Nephron progenitor cell (in vitro differentiated cells): ENCODE measurements at regions not wholly inside any gene's neighbourhood (a gene's known extent, or its start where the extent isn't known, plus 50 kb on each side); places are given as distances from the start of the nearest gene placed in this dataset.
"Not testable (repeated sequence)": the region's sequence is repeated elsewhere in the genome, so short reads cannot be mapped to it uniquely, and the experiment has no call there.

Experiments
- DNase-seq: peaks from one replicate; pipeline ENCODE4 v3.0.0; 2021
- H3K27ac Mint-ChIP-seq: 2 replicates; pipeline ENCODE4 v1.8.0; 2021; ENCODE audit warnings: mild to moderate bottlenecking, moderate library complexity, mixed read lengths
- H3K27me3 Mint-ChIP-seq: 2 replicates; pipeline ENCODE4 v1.8.0; 2021; ENCODE audit warnings: mild to moderate bottlenecking, low read depth, mixed read lengths; ENCODE audit not compliant: poor library complexity
- H3K36me3 Mint-ChIP-seq: 2 replicates; pipeline ENCODE4 v1.8.0; 2021; ENCODE audit warnings: low read depth, mixed read lengths
- H3K4me1 Mint-ChIP-seq: 2 replicates; pipeline ENCODE4 v1.8.0; 2021; ENCODE audit warnings: mixed read lengths
- H3K4me3 Mint-ChIP-seq: 2 replicates; pipeline ENCODE4 v1.8.0; 2021; ENCODE audit warnings: mild to moderate bottlenecking, moderate library complexity, mixed read lengths
- H3K9me3 Mint-ChIP-seq: 2 replicates; pipeline ENCODE4 v1.8.0; 2021; ENCODE audit warnings: mild to moderate bottlenecking, moderate library complexity, mixed read lengths
- CTCF ChIP-seq: fragments of 200-600 bp; sonication (generic); IDR thresholded peaks from 2 replicates; pipeline ENCODE4 v1.5.0; 2021; ENCODE audit warnings: antibody characterized with exemption

GRCh38 chr6:9295644-9296043 lies 860.3 kb upstream of the SLC35B3 start:
- Mint-ChIP-seq H3K27me3 (peaks cover 3% of the 10 kb centered on the region), H3K4me3 (no peak overlapping the region), H3K4me1 (no peaks in the 10 kb centered on the region), H3K27ac (no peak overlapping the region), H3K9me3 (peaks cover 17% of the 10 kb centered on the region), H3K36me3 (no peaks in the 10 kb centered on the region)
- no peak for TF ChIP-seq CTCF
- no peak for DNase-seq

GRCh38 chr6:9292975-9293374 lies 857.6 kb upstream of the SLC35B3 start:
- no peak for DNase-seq
- TF ChIP-seq CTCF, result no peak
- no peak overlapping the region for H3K27ac Mint-ChIP-seq
- H3K4me3 Mint-ChIP-seq, result no peak overlapping the region
- H3K36me3 Mint-ChIP-seq, result no peaks in the 10 kb centered on the region
- peaks cover 17% of the 10 kb centered on the region for H3K9me3 Mint-ChIP-seq
- peaks cover 3% of the 10 kb centered on the region for H3K27me3 Mint-ChIP-seq
- H3K4me1 Mint-ChIP-seq, result no peaks in the 10 kb centered on the region

- H3K4me1 Mint-ChIP-seq, H3K27me3 Mint-ChIP-seq, H3K4me3 Mint-ChIP-seq, DNase-seq, H3K36me3 Mint-ChIP-seq, H3K27ac Mint-ChIP-seq: not testable (repeated sequence)
- H3K9me3 Mint-ChIP-seq, result peaks cover 17% of the 10 kb centered on the region
Measured at GRCh38 chr6:9290342-9290741, 855.0 kb upstream of the SLC35B3 start.

GRCh38 chr6:9272671-9273070 lies 837.3 kb upstream of the SLC35B3 start:
- TF ChIP-seq CTCF, result no peak
- H3K36me3 Mint-ChIP-seq, result no peaks in the 10 kb centered on the region
- H3K4me3 Mint-ChIP-seq, result no peak overlapping the region
- H3K9me3 Mint-ChIP-seq, result peaks cover 15% of the 10 kb centered on the region
- DNase-seq, result no peak
- H3K27ac Mint-ChIP-seq, result no peak overlapping the region
- H3K4me1 Mint-ChIP-seq, result no peaks in the 10 kb centered on the region
- peaks cover 4% of the 10 kb centered on the region for H3K27me3 Mint-ChIP-seq

GRCh38 chr6:9266741-9267140 lies 831.4 kb upstream of the SLC35B3 start:
- Mint-ChIP-seq H3K27ac (no peak overlapping the region), H3K36me3 (peaks cover 7% of the 10 kb centered on the region), H3K4me1 (no peaks in the 10 kb centered on the region), H3K9me3 (peaks cover 10% of the 10 kb centered on the region), H3K4me3 (no peak overlapping the region), H3K27me3 (peaks cover 5% of the 10 kb centered on the region)
- DNase-seq, result no peak
- no peak for TF ChIP-seq CTCF

- no peak for TF ChIP-seq CTCF
- H3K4me1 Mint-ChIP-seq, result no peaks in the 10 kb centered on the region
- H3K36me3 Mint-ChIP-seq, result peaks cover 7% of the 10 kb centered on the region
- peaks cover 20% of the 10 kb centered on the region for H3K9me3 Mint-ChIP-seq
- no peak overlapping the region for H3K27ac Mint-ChIP-seq
- no peak for DNase-seq
- no peak overlapping the region for H3K4me3 Mint-ChIP-seq
- peaks cover 3% of the 10 kb centered on the region for H3K27me3 Mint-ChIP-seq
Measured at GRCh38 chr6:9257215-9257614, 821.9 kb upstream of the SLC35B3 start.
